CD4-positive, alpha-beta T cell treated with Interleukin-4 for 1 hour (primary cell): ENCODE measurements at regions not wholly inside any gene's neighbourhood (a gene's known extent, or its start where the extent isn't known, plus 50 kb on each side); places are given as distances from the start of the nearest gene placed in this dataset.
"Not testable (repeated sequence)": the region's sequence is repeated elsewhere in the genome, so short reads cannot be mapped to it uniquely, and the experiment has no call there.

ENCODE experiments used
- DNase-seq, 2 donors: peaks; one replicate each; pipeline ENCODE4 v3.0.0-alpha.2; 2020 to 2022

DNA sequence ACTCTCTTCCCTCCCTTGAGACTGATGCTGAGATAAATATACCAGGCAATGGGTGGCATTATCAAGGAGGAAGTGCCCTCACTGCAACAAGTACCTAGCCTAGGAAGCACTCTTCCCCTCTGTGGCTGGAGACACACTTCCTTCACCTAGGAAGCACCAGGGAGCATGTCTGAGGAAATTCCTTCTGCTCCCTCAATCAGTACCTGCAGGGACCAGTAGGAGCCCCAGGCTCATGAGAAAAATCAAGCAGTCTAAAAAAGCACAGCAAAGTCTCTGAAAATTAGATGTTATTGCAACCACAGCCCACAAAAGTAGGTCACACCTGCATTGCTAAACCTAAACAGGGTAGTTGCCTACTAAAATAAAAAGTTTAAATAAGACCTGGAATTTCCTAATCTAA, 78.2 kb upstream of the TRPM1 start:
- DNase-seq = no peak

- DNase-seq = no peak
Observed at GRCh38 chr15:31193291-31193690, 91.8 kb upstream of the TRPM1 start.

DNA sequence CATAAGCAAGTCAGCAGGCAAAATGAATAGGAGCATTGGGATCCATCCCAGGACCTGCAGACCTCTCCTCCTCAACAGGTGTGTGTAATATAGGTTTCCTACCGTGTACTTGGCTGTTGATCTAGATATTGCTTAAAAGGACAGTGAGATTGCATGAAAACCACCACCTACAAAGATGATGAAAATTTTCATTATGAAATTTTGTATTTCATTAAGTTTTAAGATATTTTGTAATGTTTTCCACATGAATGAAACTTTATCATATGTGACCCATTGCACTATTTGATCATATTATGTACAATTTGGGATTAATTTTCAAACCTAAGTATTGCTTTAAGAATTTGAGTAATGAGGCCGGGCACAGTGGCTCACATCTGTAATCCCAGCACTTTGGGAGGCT, 94.3 kb upstream of the TRPM1 start:
- no peak for DNase-seq

GRCh38 chr15:31197497-31198414, 96.2 kb upstream of the TRPM1 start:
- DNase-seq = peak; percentile 45 to 48

DNA sequence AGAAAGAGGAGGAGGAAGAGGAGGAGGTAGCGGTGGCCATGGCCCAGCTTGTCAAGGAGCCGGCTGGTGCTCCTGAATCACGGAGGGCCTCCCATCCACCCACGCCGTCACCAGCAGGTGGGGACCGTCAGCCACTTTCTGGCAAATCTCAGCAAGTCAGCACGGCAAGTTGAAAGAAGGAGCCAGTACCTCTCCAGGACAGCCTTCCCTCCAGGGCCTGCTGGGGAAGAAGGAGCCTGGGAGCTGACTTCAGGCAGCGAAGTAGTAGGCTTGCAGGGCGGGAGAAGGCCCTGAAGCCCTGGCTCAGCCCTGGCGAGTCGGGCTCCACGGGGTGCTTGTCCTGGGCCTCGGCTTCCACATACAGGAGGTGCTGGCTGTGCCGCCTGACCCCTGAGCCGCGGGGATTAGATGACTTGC, 99.2 kb upstream of the TRPM1 start:
- peak; percentile 77 to 79 for DNase-seq

DNA sequence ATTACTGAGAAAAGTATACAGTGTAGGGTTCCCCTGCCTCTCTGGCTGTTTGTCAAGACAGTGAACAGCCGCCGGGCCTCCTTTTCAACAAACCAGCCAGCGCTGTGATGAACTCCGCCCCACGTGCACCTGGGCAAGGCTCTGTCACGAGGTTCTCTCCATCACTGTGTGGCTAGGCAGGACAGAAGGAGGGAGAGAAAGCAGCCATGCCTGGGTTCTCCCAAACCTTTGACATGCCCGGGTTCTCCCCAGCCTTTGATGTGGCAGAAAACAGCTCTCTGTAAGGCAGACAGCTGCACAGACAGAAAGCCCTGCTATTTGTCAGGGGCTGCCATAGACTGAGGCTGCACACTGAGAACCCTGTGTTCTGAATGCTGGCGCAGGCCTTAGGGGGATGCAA, 101.4 kb upstream of the TRPM1 start:
- DNase-seq = peak in 1 of 2 donors; percentile 23

GRCh38 chr15:31203999-31204398, 102.5 kb upstream of the TRPM1 start:
- no peak for DNase-seq

DNA sequence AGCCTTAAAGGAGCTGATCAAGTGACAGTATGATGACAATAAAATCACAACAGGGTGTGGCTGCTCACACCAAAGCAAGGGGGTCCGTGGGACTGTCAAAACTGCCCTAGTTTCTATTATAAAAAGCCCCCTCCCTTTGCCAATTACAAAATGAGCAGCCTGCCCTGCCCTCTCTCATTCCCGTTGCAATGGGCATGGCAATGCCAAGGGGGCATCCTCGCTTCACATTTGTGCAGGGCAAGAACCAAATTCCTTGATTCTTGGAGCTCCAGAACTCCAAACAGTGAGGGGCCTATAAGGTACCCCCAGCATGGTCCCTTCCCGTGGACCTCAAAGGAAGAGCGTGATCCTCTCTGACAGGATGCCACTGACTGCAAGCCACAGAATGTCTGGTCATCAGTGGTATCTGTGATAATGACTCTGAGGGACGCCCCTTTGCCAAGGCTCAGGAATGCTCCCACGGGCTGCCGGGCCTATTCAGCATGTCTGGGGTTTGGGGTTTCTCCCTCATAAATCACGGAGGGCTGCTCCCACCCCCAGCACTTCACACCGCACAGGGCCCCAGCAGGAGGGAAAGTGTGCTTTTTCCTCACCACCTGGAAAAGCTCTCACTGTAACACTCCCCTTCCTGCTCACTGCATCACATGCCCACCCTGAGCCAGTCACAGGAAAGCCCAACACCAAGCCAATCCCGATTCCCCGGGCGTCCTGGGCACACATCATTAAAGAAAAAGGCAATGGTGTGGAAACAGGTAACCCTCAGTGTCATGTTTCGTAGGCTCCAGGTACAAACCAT, 105.1 kb upstream of the TRPM1 start:
- no peak for DNase-seq

GRCh38 chr15:31207246-31207645, 105.7 kb upstream of the TRPM1 start:
- DNase-seq = peak; percentile 31 to 58

GRCh38 chr15:31207861-31208260, 106.3 kb upstream of the TRPM1 start:
- DNase-seq = not testable (repeated sequence)

DNA sequence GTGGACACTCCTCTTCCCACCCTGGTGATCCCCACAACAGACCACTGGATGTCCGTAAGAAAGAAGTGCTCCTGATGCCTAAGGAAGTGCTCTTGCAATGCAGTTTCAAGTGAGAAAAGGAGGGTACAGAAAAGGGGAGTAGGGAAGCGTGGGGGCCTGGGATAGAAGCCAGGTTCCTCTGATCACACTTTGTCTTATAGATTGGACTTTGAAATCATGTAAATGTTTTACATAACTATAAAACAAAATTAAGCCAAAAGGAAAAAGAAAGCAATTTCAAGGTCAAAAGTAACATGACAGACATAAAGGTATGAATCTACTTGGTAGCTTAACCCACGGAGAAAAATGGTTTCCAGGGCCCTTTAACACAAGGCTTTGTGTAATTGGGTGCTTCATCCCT, 107.3 kb upstream of the TRPM1 start:
- DNase-seq = no peak

GRCh38 chr15:31211353-31211752, 109.8 kb upstream of the TRPM1 start:
- DNase-seq = no peak

- DNase-seq = no peak
Observed at GRCh38 chr15:31212326-31213080, 111.0 kb upstream of the TRPM1 start.

GRCh38 chr15:31214158-31214863, 112.3 kb upstream of the KLF13 start:
- DNase-seq = no peak

DNA sequence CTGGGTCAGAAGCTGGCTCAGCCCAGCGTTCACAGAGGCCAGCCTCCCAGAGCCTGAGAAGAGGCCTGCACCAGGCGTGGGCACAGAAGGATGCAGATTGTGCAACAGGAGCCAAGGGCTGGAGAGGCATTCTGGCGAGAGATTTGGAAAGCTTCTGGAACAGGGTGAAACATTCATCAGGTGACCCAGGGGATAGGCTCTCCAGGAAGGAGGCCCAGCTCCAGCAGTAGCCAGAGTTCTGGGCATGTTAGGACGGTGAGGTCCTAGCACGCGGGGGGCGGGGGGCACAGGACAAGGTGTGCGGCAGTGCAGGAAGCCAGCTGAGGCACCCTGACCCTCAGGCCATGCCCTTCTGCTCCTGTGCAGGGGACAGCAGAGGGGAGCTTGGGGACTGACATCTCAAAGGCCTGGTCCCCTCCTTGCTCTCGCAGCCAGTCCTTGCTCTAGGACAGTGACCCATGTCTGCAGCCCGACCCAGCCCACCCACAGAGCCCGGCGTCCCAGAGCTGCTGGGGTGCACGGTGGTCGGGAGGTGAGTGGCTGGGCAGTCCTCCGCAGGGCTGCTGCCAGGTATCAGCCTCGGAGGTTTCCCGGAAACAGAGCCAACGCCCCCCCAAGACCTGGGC, 111.7 kb upstream of the KLF13 start:
- no peak for DNase-seq

GRCh38 chr15:31215490-31216214, 111.0 kb upstream of the KLF13 start:
- DNase-seq = peak; percentile 79 to 81

DNA sequence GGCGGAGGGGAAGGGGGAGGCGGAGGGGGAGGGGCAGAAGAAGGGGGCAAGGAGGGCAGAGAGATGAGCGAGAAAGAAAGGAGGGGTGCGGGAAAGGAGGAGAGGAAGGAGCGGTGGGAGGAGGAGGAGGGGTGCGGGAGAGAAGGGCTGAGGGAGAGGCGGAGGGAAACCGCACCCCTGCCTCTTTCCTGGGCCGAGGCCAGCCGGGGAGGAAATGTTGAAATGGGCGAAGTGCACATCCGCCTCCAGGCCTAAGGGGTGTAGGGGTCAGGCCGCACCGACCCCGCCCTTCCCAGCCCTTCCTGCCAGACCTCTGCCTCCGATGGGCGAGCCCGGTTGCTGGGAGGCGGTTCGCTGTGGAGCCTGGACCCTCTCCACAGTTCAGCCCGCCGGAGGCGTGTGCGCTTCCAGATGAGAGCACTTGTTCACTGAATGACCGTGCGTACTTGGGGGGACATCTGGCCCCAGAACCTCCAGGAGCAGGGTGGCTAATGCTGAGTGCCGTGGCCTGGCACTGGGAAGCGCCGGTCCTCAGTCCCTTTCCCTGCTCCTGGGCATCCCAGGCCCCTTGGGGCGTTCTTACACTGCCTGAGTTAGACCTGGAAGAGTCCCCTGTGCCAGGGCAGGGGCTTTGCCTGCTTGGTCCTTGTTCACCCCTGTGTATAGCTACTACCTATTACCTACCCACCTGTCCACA, 110.3 kb upstream of the KLF13 start:
- peak; percentile 72 to 80 for DNase-seq

DNA sequence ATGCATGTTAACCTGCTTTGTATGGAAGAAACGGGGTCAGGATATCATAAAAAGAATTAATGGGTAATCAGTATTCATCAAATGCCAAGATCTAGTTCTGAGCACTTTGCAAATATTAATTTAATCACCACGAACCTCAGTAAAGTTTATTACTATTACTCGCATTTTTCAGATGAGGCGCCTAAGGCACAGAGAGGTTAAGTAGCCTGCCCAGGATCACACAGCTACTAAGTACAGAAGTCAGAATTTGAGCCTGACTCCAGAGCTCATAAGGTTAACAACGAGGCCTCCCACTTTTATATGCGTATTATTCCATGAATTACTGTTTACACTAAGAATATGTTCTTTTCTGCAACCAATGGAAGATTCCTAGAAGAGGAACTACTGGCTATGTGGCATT, 109.6 kb upstream of the KLF13 start:
- no peak for DNase-seq

- no peak for DNase-seq
Observed at GRCh38 chr15:31217566-31218270, 108.9 kb upstream of the KLF13 start.

DNA sequence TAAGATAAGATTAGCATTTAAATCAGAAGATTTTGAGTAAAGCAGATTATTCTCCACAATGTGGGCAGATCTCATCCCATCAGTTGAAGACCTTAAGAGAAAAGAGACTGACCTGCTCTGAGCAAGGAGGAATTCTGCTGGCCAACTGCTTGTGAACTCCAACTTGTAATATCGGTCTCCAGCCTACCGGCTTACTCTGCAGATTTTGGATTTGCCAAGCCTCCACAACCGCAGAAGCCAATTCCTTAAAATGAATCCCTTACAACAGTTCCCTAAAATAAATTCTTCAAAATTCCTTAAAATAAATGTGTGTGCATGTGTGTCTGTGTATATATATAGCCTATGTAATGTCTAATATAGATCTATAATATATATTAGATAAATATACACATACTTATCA, 107.4 kb upstream of the KLF13 start:
- DNase-seq = no peak
